Activated B cell treated with CpG ODN at 0.5 μM for 24 hours (primary cell): ENCODE measurements at regions not wholly inside any gene's neighbourhood (a gene's known extent, or its start where the extent isn't known, plus 50 kb on each side); places are given as distances from the start of the nearest gene placed in this dataset.

ENCODE experiments used
- ATAC-seq: fragments of 200-7000 bp; cut with Tn5 transposase; one replicate; pipeline ENCODE4 v1.10.0; 2021; ENCODE audit warnings: low read depth, mild to moderate bottlenecking, moderate library complexity
- CTCF ChIA-PET: fragments of 350-600 bp; sonication (Branson Sonifier 250); formaldehyde crosslinking; loops from one replicate; lab custom pipeline; 2021; ENCODE audit warnings: antibody characterized with exemption; lab: Charles Lee
- POLR2A ChIA-PET: fragments of 350-600 bp; sonication (Branson Sonifier 250); formaldehyde crosslinking; loops from one replicate; lab custom pipeline; 2021; ENCODE audit warnings: antibody characterized with exemption; lab: Charles Lee
- DNase-seq: peaks from one replicate; pipeline ENCODE4 v3.0.0; 2022
- H3K27ac Mint-ChIP-seq: one replicate; pipeline ENCODE4 v1.8.0; 2020; ENCODE audit warnings: mixed read lengths
- H3K27me3 Mint-ChIP-seq: one replicate; pipeline ENCODE4 v1.8.0; 2021; ENCODE audit warnings: mixed read lengths
- H3K36me3 Mint-ChIP-seq: one replicate; pipeline ENCODE4 v1.8.0; 2021; ENCODE audit warnings: low read depth, mixed read lengths
- H3K4me1 Mint-ChIP-seq: one replicate; pipeline ENCODE4 v1.8.0; 2021; ENCODE audit warnings: mixed read lengths
- H3K4me3 Mint-ChIP-seq: one replicate; pipeline ENCODE4 v1.8.0; 2020; ENCODE audit warnings: mild to moderate bottlenecking, mixed read lengths
- H3K9me3 Mint-ChIP-seq: one replicate; pipeline ENCODE4 v1.8.0; 2020; ENCODE audit warnings: mixed read lengths
- intact Hi-C: fragments of 100-400 bp; cut with micrococcal nuclease; formaldehyde crosslinking; loops from one replicate; pipeline ENCODE4 v1.15.1; 2024
- TF ChIP-seq, protein P1 (sequence below): fragments of 200-600 bp; IDR thresholded peaks from one replicate; pipeline ENCODE4 v1.8.0; 2022; ENCODE audit warnings: antibody characterized with exemption, mild to moderate bottlenecking

- DNase-seq: no peak
- Mint-ChIP-seq H3K4me1 (no peaks in the 10 kb centered on the region), H3K4me3 (no peak overlapping the region), H3K9me3 (no peaks in the 10 kb centered on the region), H3K36me3 (no peaks in the 10 kb centered on the region), H3K27me3 (peaks cover 10% of the 10 kb centered on the region), H3K27ac (no peak overlapping the region)
- ChIA-PET POLR2A (no interaction called here), CTCF (interaction anchor here (0.9 kb wide), 1 partner anchor 7 kb away, joined by 3 read pairs; no protein-coding TSS in a partner anchor)
- TF ChIP-seq, protein P1, sequence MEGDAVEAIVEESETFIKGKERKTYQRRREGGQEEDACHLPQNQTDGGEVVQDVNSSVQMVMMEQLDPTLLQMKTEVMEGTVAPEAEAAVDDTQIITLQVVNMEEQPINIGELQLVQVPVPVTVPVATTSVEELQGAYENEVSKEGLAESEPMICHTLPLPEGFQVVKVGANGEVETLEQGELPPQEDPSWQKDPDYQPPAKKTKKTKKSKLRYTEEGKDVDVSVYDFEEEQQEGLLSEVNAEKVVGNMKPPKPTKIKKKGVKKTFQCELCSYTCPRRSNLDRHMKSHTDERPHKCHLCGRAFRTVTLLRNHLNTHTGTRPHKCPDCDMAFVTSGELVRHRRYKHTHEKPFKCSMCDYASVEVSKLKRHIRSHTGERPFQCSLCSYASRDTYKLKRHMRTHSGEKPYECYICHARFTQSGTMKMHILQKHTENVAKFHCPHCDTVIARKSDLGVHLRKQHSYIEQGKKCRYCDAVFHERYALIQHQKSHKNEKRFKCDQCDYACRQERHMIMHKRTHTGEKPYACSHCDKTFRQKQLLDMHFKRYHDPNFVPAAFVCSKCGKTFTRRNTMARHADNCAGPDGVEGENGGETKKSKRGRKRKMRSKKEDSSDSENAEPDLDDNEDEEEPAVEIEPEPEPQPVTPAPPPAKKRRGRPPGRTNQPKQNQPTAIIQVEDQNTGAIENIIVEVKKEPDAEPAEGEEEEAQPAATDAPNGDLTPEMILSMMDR: no peak
- intact Hi-C loops: no loop called here
- ATAC-seq: no peak
These were observed 346.8 kb downstream of the STK39 start for GRCh38 chr2:167900435-167901114.

DNA sequence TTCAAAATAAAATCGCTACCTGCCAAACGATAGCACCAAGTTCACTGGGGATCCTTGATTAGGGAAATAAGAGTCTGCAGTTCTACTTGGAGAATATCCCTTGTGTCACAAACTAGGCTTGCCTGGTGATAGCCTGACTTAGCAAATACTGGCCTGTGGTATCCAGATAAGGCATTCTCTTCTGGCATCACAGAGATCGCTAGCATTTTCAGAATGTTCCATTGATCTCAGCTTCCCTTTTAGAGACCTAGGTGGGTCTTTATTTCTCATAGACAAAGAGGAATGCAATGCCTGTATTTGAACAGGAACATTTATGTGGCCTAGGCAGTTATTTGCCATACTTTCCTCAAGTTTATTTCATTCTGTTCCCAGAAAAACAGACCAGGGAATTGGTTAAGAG, 349.1 kb downstream of the STK39 start:
- Mint-ChIP-seq H3K27me3 (peaks cover 10% of the 10 kb centered on the region), H3K9me3 (peaks cover 2% of the 10 kb centered on the region), H3K4me3 (no peak overlapping the region), H3K4me1 (no peaks in the 10 kb centered on the region), H3K27ac (no peak overlapping the region), H3K36me3 (no peaks in the 10 kb centered on the region)
- CTCF ChIA-PET: no interaction called here
- ATAC-seq: no peak
- intact Hi-C loops: no loop called here
- TF ChIP-seq, protein P1: no peak
- POLR2A ChIA-PET: no interaction called here
- no peak for DNase-seq

GRCh38 chr2:167891841-167892240, 355.6 kb downstream of the STK39 start:
- DNase-seq (no peak), ATAC-seq (no peak)
- intact Hi-C loops: no loop called here
- TF ChIP-seq, protein P1: no peak
- Mint-ChIP-seq H3K9me3 (peaks cover 10% of the 10 kb centered on the region), H3K27me3 (peaks cover 4% of the 10 kb centered on the region), H3K4me1 (no peaks in the 10 kb centered on the region), H3K4me3 (no peak overlapping the region), H3K36me3 (no peaks in the 10 kb centered on the region), H3K27ac (no peak overlapping the region)
- ChIA-PET CTCF (no interaction called here), POLR2A (no interaction called here)

GRCh38 chr2:167890739-167891138, 356.7 kb downstream of the STK39 start:
- no peak for ATAC-seq
- H3K27ac Mint-ChIP-seq: no peak overlapping the region
- no peak for DNase-seq
- ChIA-PET POLR2A (no interaction called here), CTCF (no interaction called here)
- H3K4me3 Mint-ChIP-seq: no peak overlapping the region
- H3K4me1 Mint-ChIP-seq: no peaks in the 10 kb centered on the region
- H3K9me3 Mint-ChIP-seq: peaks cover 10% of the 10 kb centered on the region
- intact Hi-C loops: no loop called here
- H3K27me3 Mint-ChIP-seq: peaks cover 4% of the 10 kb centered on the region
- TF ChIP-seq, protein P1: no peak
- H3K36me3 Mint-ChIP-seq: no peaks in the 10 kb centered on the region

DNA sequence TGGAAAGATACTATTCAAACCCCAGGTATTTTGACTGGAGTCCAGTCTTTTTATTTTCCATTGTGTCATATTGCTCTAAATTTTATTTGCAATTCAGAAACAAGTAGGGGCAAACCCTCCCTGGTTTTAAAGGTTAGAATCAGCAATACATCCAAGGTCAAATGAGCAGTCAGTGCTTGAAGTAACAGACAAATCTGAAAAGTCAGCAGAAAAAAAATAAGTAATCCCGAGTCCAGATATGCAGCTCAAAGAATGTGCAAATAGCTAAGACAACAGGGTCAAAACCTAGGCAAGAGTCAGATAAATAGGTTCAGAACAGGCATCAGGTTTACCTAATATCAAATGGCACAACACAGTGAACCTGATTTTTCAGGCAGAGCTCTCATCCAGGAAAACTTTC, 367.0 kb downstream of the STK39 start:
- ATAC-seq (no peak), DNase-seq (no peak)
- H3K4me3 Mint-ChIP-seq: no peak overlapping the region
- TF ChIP-seq, protein P1: no peak
- no peaks in the 10 kb centered on the region for H3K27me3 Mint-ChIP-seq
- H3K36me3 Mint-ChIP-seq: no peaks in the 10 kb centered on the region
- intact Hi-C loops: no loop called here
- CTCF ChIA-PET: no interaction called here
- no peaks in the 10 kb centered on the region for H3K4me1 Mint-ChIP-seq
- POLR2A ChIA-PET: no interaction called here
- no peaks in the 10 kb centered on the region for H3K9me3 Mint-ChIP-seq
- no peak overlapping the region for H3K27ac Mint-ChIP-seq
